ENCODE measurements at regions not wholly inside any gene's neighbourhood (a gene's known extent, or its start where the extent isn't known, plus 50 kb on each side); places are given as distances from the start of the nearest gene placed in this dataset.

DNA sequence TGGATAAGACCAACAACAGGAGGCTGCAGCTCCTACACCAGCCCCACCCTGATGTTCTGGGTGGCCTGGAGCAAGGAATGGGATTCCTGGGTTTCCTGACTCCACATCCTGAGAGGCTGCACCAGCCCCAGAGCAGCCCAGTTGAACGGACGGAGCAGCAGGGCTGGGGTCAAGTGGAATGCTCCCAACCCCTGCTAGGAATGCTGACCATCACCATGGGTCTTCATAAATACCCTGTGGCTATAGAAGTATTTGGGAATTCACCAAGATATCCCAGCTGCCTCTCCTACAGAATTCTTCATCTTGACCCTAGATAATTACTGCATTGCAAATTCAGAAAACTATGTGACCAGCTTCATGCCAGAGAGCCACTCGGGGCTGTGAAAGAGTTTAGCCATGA is 180.3 kb downstream of the THBS2 start:
- Histone ChIP-seq H3K36me3 (no peaks in the 10 kb centered on the region), H3K9me3 (no peaks in the 10 kb centered on the region), H3K4me1 (peaks cover 0 to 11% (median 3%) of the 10 kb centered on the region in 4 donors), H3K27ac (peak overlapping the region in 1 of 5 donors; percentile 3), H3K4me3 (no peak overlapping the region), H3K27me3 (no peaks in the 10 kb centered on the region)
- DNase-seq: peak in 1 of 2 donors; percentile 35
- 66 to 79% (median 76%) methylated on average over 3 of the region's 3 CpGs for WGBS, 5 donors
- TF ChIP-seq, protein P1, sequence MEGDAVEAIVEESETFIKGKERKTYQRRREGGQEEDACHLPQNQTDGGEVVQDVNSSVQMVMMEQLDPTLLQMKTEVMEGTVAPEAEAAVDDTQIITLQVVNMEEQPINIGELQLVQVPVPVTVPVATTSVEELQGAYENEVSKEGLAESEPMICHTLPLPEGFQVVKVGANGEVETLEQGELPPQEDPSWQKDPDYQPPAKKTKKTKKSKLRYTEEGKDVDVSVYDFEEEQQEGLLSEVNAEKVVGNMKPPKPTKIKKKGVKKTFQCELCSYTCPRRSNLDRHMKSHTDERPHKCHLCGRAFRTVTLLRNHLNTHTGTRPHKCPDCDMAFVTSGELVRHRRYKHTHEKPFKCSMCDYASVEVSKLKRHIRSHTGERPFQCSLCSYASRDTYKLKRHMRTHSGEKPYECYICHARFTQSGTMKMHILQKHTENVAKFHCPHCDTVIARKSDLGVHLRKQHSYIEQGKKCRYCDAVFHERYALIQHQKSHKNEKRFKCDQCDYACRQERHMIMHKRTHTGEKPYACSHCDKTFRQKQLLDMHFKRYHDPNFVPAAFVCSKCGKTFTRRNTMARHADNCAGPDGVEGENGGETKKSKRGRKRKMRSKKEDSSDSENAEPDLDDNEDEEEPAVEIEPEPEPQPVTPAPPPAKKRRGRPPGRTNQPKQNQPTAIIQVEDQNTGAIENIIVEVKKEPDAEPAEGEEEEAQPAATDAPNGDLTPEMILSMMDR (IDR thresholded peaks at IDR 0.05): no peak
- intact Hi-C loops (cut with DNase I; ENCODE audit: low total_unique reads): no loop called here

DNA sequence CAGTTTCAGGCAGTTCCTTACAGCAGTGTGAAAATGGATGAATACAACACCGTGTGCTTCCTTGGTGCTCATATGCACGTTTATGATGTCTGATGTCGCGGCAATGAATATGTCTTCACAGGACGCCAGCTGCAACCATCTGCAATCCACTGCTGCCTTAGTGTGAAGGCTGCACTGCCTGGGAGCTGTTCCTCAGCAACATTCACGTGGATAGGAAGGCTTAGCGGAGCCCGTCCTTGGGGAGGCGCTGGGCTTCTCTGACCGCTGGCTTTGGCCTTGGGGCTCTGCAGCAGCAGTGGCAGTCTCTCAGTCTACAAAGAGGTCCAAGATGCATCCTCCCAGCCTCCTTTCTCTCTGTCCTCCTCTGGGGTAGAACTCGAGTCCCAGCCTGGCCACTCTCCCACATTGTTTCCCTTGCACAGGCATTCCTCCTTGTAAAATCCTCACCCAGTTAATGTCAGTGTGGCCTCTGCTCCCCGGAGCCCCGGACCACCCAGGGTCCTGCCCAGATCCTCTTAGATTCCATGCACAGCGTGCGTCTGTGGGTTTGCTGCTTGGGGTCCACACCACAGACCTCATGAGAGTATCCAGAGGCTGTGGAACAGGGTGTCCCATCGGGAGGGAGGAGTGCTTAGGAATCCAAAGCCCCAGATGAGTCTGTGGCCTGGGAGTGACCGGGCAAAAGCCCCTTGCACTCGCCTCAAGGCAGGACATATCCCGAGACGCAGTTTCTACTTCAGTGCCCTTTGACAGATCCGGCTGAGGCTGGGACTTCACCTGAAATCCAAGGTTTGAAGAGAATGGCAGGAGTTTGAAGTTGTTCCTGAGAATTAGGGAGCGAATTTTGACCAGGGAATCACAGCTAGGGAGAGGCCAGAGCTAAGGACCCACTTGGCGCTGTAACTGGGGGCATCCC is 181.3 kb downstream of the THBS2 start:
- peaks cover 0 to 11% (median 3%) of the 10 kb centered on the region in 4 donors for H3K4me1 ChIP-seq
- DNase-seq: peak in 1 of 2 donors; percentile 28
- TF ChIP-seq EP300 (IDR thresholded peaks at IDR 0.05) (no peak), POLR2AphosphoS5 (IDR thresholded peaks at IDR 0.05) (no peak), POLR2A (IDR thresholded peaks at IDR 0.05) (no peak)
- TF ChIP-seq, protein P1 (IDR thresholded peaks at IDR 0.05): no peak
- H3K27me3 ChIP-seq: no peaks in the 10 kb centered on the region
- no peaks in the 10 kb centered on the region for H3K36me3 ChIP-seq
- intact Hi-C loops (cut with DNase I; ENCODE audit: low total_unique reads): no loop called here
- no peaks in the 10 kb centered on the region for H3K9me3 ChIP-seq
- 81 to 82% (median 81%) methylated on average over 23 of the region's 23 CpGs for WGBS, 5 donors
- H3K27ac ChIP-seq: peak overlapping the region in 1 of 5 donors; percentile 38
- no peak overlapping the region for H3K4me3 ChIP-seq

DNA sequence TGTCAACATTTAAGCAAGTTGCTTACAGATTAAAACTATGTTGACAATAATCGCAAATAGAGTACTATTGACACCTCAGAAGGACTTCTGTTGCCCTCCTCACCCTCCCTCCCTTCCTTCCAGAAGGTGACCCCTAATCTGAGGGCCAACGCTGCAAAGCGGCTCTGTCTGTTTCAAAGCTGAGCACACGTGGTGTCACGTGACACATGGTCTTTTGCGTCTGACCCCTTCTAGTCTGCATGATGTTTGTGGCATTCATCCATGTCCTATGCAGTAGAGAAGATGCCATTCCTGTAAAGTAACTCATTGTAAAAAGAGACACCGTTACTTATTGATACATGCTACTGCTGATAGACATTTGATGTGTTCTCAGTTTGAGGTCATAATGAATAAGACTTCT is 182.3 kb downstream of the THBS2 start:
- Histone ChIP-seq H3K27ac (peak overlapping the region in 4 of 5 donors; percentile 25 to 67 (median 52)), H3K9me3 (no peaks in the 10 kb centered on the region), H3K4me1 (peaks cover 0 to 11% (median 3%) of the 10 kb centered on the region in 4 donors), H3K36me3 (no peaks in the 10 kb centered on the region), H3K4me3 (no peak overlapping the region), H3K27me3 (no peaks in the 10 kb centered on the region)
- no peak for DNase-seq
- TF ChIP-seq POLR2A (IDR thresholded peaks at IDR 0.05): no peak
- intact Hi-C loops (cut with DNase I; ENCODE audit: low total_unique reads): no loop called here
- 68 to 86% (median 82%) methylated on average over 7 of the region's 7 CpGs for WGBS, 5 donors

DNA sequence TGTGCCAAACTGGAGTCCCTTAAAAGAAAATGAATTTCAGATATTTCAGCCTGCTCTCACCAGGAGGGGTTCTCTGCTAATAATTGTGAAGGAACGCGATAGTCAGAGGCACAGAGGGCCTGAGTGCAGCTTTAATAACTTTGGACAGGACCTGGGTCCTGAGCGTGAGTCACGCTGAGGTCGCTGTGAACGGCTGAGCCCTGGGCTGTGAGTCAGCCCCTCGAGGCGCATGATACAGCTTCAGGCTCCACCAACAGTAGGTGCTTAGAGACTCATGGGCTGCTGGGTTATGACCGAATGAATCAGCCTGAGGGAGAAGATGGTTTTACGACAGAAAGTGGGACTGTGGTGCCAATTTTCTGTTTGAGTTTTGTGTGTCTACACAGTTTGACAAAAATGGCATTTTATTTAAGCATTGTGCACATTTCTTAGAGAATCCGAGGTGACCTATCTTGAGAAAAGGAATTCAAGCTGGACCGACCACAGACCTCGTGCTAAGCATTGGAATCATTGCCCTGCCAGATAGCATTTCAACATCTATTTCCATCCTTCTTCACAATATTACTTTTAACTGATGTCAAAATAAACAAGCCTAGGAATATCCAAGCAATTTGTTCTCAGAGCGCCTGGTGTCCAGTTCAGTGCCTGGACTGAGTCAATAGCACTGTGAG is 183.0 kb downstream of the THBS2 start:
- Histone ChIP-seq H3K9me3 (no peaks in the 10 kb centered on the region), H3K4me1 (peaks cover 0 to 11% (median 3%) of the 10 kb centered on the region in 4 donors), H3K27ac (peak overlapping the region; percentile 25 to 67 (median 38)), H3K27me3 (no peaks in the 10 kb centered on the region), H3K4me3 (no peak overlapping the region), H3K36me3 (no peaks in the 10 kb centered on the region)
- intact Hi-C loops (cut with DNase I; ENCODE audit: low total_unique reads): no loop called here
- peak in 1 of 2 donors; percentile 37 for DNase-seq
- 59 to 75% (median 61%) methylated on average over 14 of the region's 14 CpGs for WGBS, 5 donors
- TF ChIP-seq POLR2AphosphoS5 (IDR thresholded peaks at IDR 0.05): peak; percentile 27 to 58 (median 51)
- TF ChIP-seq, protein P1 (IDR thresholded peaks at IDR 0.05): no peak

Data from stomach (tissue), 8 donors.